ENCODE measurements at regions not wholly inside any gene's neighbourhood (a gene's known extent, or its start where the extent isn't known, plus 50 kb on each side); places are given as distances from the start of the nearest gene placed in this dataset.

- no peak for TF ChIP-seq ADNP (tag; IDR thresholded peaks at IDR 0.05)
- Histone ChIP-seq H3K9ac (ENCODE audit: insufficient read depth in 1 of 2, low read depth in 2 of 2, low read length in 2 of 2) (no peak overlapping the region), H3K4me3 (no peak overlapping the region), H3K79me2 (ENCODE audit: control insufficient read depth, insufficient read depth, low read length) (no peaks in the 10 kb centered on the region), H4K20me1 (replicated peaks; ENCODE audit: control insufficient read depth, insufficient read depth, low read length) (no peaks in the 10 kb centered on the region), H3K9me3 (replicated peaks; ENCODE audit: control insufficient read depth, insufficient read depth, low read depth, low read length) (no peaks in the 10 kb centered on the region), H3K4me2 (ENCODE audit: insufficient read depth, low read length) (no peak overlapping the region), H3K4me1 (replicated peaks in 1 of 2; ENCODE audit: control insufficient read depth in 2 of 2, insufficient read depth in 2 of 2, low read length in 2 of 2) (no peaks in the 10 kb centered on the region), H3K9me1 (ENCODE audit: control insufficient read depth, insufficient read depth, low read length) (no peaks in the 10 kb centered on the region), H3K27ac (ENCODE audit: extremely low read depth, low read depth, low read length) (no peak overlapping the region), H2AFZ (ENCODE audit: low read depth, low read length) (no peak overlapping the region), H3K36me3 (ENCODE audit: control insufficient read depth, insufficient read depth, low read length) (no peaks in the 10 kb centered on the region), H3K27me3 (ENCODE audit: control insufficient read depth in 2 of 2, insufficient read depth in 2 of 2, low read length in 2 of 2) (no peaks in the 10 kb centered on the region)
- POLR2A ChIA-PET = no interaction called here
- in situ Hi-C loops (cut with MboI) = no loop called here
- CTCF ChIA-PET (ENCODE audit: low intra/inter-chr PET ratio) = no interaction called here
- DNase-seq (ENCODE audit: extremely low read depth in 1 of 4, low spot score in 3 of 4) = no peak
- intact Hi-C loops (cut with micrococcal nuclease) = no loop called here
- ATAC-seq = no peak
- no peak for FAIRE-seq
- WGBS (ENCODE audit: insufficient coverage, low coverage, missing lambda C conversion rate) = 0% methylated on average over 1 of the region's 1 CpG
- no TSS peak for BruUV-seq (replicated peaks)
Measured at GRCh38 chr7:34421526-34421925, 236.5 kb upstream of the NPSR1 start.

GRCh38 chr7:34425194-34425593, 232.8 kb upstream of the NPSR1 start:
- no peaks in the 10 kb centered on the region for H3K9me3 ChIP-seq (replicated peaks; ENCODE audit: control insufficient read depth, insufficient read depth, low read depth, low read length)
- H3K9ac ChIP-seq (ENCODE audit: insufficient read depth in 1 of 2, low read depth in 2 of 2, low read length in 2 of 2) = no peak overlapping the region
- intact Hi-C loops (cut with micrococcal nuclease) = no loop called here
- H4K20me1 ChIP-seq (replicated peaks; ENCODE audit: control insufficient read depth, insufficient read depth, low read length) = no peaks in the 10 kb centered on the region
- BruUV-seq (replicated peaks) = no TSS peak
- no peaks in the 10 kb centered on the region for H3K9me1 ChIP-seq (ENCODE audit: control insufficient read depth, insufficient read depth, low read length)
- no peak overlapping the region for H3K4me3 ChIP-seq
- no peaks in the 10 kb centered on the region for H3K79me2 ChIP-seq (ENCODE audit: control insufficient read depth, insufficient read depth, low read length)
- ATAC-seq = no peak
- no peaks in the 10 kb centered on the region for H3K36me3 ChIP-seq (ENCODE audit: control insufficient read depth, insufficient read depth, low read length)
- H3K27me3 ChIP-seq (ENCODE audit: control insufficient read depth in 2 of 2, insufficient read depth in 2 of 2, low read length in 2 of 2) = no peaks in the 10 kb centered on the region
- ChIA-PET POLR2A (no interaction called here), CTCF (ENCODE audit: low intra/inter-chr PET ratio) (no interaction called here)
- no peak overlapping the region for H3K4me2 ChIP-seq (ENCODE audit: insufficient read depth, low read length)
- DNase-seq (ENCODE audit: extremely low read depth in 1 of 4, low spot score in 3 of 4) = no peak
- in situ Hi-C loops (cut with MboI) = no loop called here
- no peaks in the 10 kb centered on the region for H3K4me1 ChIP-seq (replicated peaks in 1 of 2; ENCODE audit: control insufficient read depth in 2 of 2, insufficient read depth in 2 of 2, low read length in 2 of 2)
- H3K27ac ChIP-seq (ENCODE audit: extremely low read depth, low read depth, low read length) = no peak overlapping the region
- 0% methylated on average over 2 of the region's 2 CpGs for WGBS (ENCODE audit: insufficient coverage, low coverage, missing lambda C conversion rate)
- H2AFZ ChIP-seq (ENCODE audit: low read depth, low read length) = no peak overlapping the region
- no peak for FAIRE-seq
- TF ChIP-seq SNAPC5 (CRISPR knock-in tag; IDR thresholded peaks at IDR 0.05) = no peak
- no peak for TF ChIP-seq ZNF274 (IDR thresholded peaks at IDR 0.05; ENCODE audit: borderline replicate concordance, low read depth, low read length)
- TF ChIP-seq SIRT6 (IDR thresholded peaks at IDR 0.05; ENCODE audit: low read depth, low read length) = no peak
- TF ChIP-seq ZNF444 (CRISPR knock-in tag; IDR thresholded peaks at IDR 0.05) = no peak
- TF ChIP-seq AFF4 (CRISPR knock-in tag; IDR thresholded peaks at IDR 0.05) = no peak
- no peak for TF ChIP-seq DDX20 (tag; IDR thresholded peaks at IDR 0.05; ENCODE audit: low read depth)
- no peak for TF ChIP-seq THAP7 (CRISPR knock-in tag; IDR thresholded peaks at IDR 0.05)
- TF ChIP-seq ASH1L (IDR thresholded peaks at IDR 0.05; ENCODE audit: borderline replicate concordance, low read depth, partially characterized antibody) = no peak
- TF ChIP-seq FOXJ2 (tag; IDR thresholded peaks at IDR 0.05) = no peak
- TF ChIP-seq ZNF436 (CRISPR knock-in tag; IDR thresholded peaks at IDR 0.05) = no peak
- TF ChIP-seq MLX (CRISPR knock-in tag; conservative IDR thresholded peaks at IDR 0.05) = no peak
